ENCODE measurements at regions not wholly inside any gene's neighbourhood (a gene's known extent, or its start where the extent isn't known, plus 50 kb on each side); places are given as distances from the start of the nearest gene placed in this dataset.

DNA sequence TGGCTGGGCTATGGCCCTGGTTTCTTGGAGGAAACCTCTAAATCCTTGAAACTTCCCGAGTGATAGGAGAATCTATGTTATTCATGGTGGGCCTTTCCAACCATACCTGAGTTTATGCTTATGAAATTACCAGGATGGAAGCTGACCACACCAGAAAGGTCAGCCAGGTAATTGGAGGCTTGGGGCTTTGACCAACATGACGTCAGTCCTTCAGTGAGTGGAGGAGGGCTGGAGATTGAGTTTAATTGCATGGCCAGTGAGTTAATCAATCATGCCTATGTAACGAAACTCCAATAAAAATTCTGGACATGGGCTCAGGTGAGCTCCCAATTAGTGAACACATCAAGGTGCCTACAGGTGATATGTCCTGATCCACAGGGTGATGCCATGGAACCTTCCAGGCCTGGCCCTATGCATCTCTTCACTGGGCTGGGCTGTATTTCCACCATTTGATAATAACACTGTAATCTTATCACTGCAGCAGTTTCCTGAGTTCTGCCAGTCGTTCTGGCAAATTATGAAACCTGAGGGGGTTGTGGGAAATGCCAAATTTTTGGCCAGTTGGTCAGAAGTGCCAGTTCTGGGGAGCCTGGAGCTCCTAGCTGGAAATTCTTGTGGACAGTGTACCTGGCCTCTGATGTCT lies 106.5 kb downstream of the CDH26 start:
- Histone ChIP-seq H3K27ac (ENCODE audit: insufficient read depth, low read depth, low read length, poor library complexity, severe bottlenecking) (no peak overlapping the region), H3K9me3 (ENCODE audit: control insufficient read depth, low read length) (no peaks in the 10 kb centered on the region), H3K4me3 (ENCODE audit: insufficient read depth, low read depth, low read length) (no peak overlapping the region), H3K27me3 (ENCODE audit: control insufficient read depth, insufficient read depth, low read length, poor library complexity, severe bottlenecking) (no peaks in the 10 kb centered on the region), H3K4me1 (ENCODE audit: control insufficient read depth, insufficient read depth, low read length) (no peaks in the 10 kb centered on the region), H3K36me3 (ENCODE audit: control insufficient read depth, insufficient read depth, low read length) (no peaks in the 10 kb centered on the region)
- 93 to 98% methylated on average over 4 of the region's 4 CpGs for WGBS, 2 experiments

DNA sequence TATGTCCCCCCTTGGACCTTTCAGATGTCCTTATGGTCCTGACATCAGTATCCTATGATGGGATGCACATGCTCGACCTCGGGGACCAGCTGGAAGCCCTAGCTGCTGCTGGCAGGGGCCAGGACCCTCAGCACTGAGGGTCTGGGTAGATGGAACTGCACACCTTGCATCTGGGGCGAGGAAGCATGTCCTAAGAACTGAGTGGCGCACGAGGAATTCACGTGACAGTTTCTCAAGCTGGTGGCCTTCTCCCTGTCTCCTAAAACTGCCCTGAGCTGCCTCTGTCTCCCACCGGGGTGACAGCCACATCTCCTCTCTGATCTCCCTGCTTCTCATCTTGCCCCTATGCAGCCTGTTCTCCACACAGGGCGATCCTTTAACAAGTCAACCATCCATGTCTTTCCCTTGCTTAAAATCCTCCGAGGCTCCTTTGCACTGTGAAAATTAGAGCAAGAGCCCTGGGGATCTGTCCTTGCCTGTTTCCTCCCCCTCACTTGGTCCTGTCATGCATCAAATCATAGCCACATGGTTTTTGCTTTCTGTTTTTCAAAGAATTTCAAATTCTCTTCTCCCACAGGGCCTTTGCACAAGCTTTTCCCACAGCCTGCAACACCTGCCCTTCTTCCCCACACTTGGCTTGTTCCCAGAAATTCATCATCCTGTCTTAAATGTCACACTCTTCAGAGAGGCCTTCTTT lies 107.7 kb downstream of the CDH26 start:
- Histone ChIP-seq H3K9me3 (ENCODE audit: control insufficient read depth, low read length) (no peaks in the 10 kb centered on the region), H3K27ac (ENCODE audit: insufficient read depth, low read depth, low read length, poor library complexity, severe bottlenecking) (no peak overlapping the region), H3K36me3 (ENCODE audit: control insufficient read depth, insufficient read depth, low read length) (no peaks in the 10 kb centered on the region), H3K4me3 (ENCODE audit: insufficient read depth, low read depth, low read length) (no peak overlapping the region), H3K4me1 (ENCODE audit: control insufficient read depth, insufficient read depth, low read length) (no peaks in the 10 kb centered on the region), H3K27me3 (ENCODE audit: control insufficient read depth, insufficient read depth, low read length, poor library complexity, severe bottlenecking) (no peaks in the 10 kb centered on the region)
- 93 to 95% methylated on average over 9 of the region's 9 CpGs for WGBS, 2 experiments

DNA sequence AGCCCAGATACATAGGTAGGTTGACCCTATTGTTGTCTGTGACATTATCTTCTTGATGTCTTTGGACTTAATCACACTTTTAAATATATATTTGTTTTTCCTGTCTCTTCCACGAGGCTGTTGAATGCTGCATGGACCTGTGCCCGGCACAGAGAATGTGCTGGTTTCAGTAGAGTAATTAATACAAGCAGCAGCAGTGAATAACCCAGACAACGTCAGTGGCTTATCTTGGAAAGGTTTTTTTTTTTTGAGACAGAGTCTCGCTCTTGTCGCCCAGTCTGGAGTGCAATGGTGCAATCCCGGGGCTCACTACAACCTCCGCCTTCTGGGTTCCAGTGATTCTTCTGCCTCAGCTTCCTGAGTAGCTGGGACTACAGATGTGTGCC lies 108.2 kb downstream of the CDH26 start:
- H3K36me3 ChIP-seq (ENCODE audit: control insufficient read depth, insufficient read depth, low read length), result no peaks in the 10 kb centered on the region
- no peak overlapping the region for H3K4me3 ChIP-seq (ENCODE audit: insufficient read depth, low read depth, low read length)
- H3K27ac ChIP-seq (ENCODE audit: insufficient read depth, low read depth, low read length, poor library complexity, severe bottlenecking), result no peak overlapping the region
- no peaks in the 10 kb centered on the region for H3K27me3 ChIP-seq (ENCODE audit: control insufficient read depth, insufficient read depth, low read length, poor library complexity, severe bottlenecking)
- no peaks in the 10 kb centered on the region for H3K9me3 ChIP-seq (ENCODE audit: control insufficient read depth, low read length)
- H3K4me1 ChIP-seq (ENCODE audit: control insufficient read depth, insufficient read depth, low read length), result no peaks in the 10 kb centered on the region
- WGBS, 2 experiments, result 91 to 93% methylated on average over 7 of the region's 7 CpGs

DNA sequence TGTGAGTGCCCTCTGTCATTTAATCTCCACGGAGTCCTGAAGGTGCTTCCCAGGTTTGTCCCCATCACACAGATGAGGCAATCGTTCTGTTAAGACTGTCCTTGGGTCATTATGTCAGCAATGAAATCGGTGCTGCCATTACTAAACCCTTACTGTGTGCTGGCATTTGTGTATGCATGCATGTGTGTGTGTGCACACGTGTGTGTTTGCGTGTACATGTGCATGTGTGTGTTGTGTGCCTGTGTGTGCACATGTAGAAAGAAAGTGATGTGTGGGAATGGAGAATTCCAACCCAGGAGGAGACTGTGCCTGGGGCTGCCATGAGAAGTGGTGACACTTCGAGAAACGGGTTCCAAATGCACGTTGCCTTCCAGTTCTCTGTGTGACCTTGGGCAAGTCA lies 110.3 kb downstream of the CDH26 start:
- Histone ChIP-seq H3K36me3 (ENCODE audit: control insufficient read depth, insufficient read depth, low read length) (no peaks in the 10 kb centered on the region), H3K9me3 (ENCODE audit: control insufficient read depth, low read length) (no peaks in the 10 kb centered on the region), H3K27ac (ENCODE audit: insufficient read depth, low read depth, low read length, poor library complexity, severe bottlenecking) (no peak overlapping the region), H3K4me1 (ENCODE audit: control insufficient read depth, insufficient read depth, low read length) (no peaks in the 10 kb centered on the region), H3K4me3 (ENCODE audit: insufficient read depth, low read depth, low read length) (no peak overlapping the region), H3K27me3 (ENCODE audit: control insufficient read depth, insufficient read depth, low read length, poor library complexity, severe bottlenecking) (no peaks in the 10 kb centered on the region)
- 94 to 96% methylated on average over 8 of the region's 8 CpGs for WGBS, 2 experiments

DNA sequence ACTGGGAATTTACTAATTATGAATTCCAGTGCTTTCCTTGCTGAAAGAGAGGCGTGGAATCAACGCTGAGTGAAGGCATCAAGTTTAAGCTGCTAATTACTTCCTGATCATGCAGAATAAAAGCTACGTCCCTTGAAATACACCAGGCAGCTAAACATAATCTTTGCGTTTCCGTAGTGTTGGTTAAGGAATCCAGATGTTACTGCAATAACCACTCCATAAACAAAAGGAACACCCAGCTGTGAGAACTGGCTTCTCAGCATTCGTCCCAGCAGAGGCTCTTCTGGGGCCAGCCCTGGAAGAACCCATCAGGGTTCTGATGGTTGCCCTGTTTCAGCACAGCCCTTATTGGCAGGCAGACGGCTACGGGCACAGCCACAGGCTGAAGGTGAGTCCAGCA lies 111.4 kb downstream of the CDH26 start:
- Histone ChIP-seq H3K27me3 (ENCODE audit: control insufficient read depth, insufficient read depth, low read length, poor library complexity, severe bottlenecking) (no peaks in the 10 kb centered on the region), H3K27ac (ENCODE audit: insufficient read depth, low read depth, low read length, poor library complexity, severe bottlenecking) (no peak overlapping the region), H3K36me3 (ENCODE audit: control insufficient read depth, insufficient read depth, low read length) (no peaks in the 10 kb centered on the region), H3K4me1 (ENCODE audit: control insufficient read depth, insufficient read depth, low read length) (no peaks in the 10 kb centered on the region), H3K9me3 (ENCODE audit: control insufficient read depth, low read length) (no peaks in the 10 kb centered on the region), H3K4me3 (ENCODE audit: insufficient read depth, low read depth, low read length) (no peak overlapping the region)
- WGBS, 2 experiments, result 85 to 87% methylated on average over 8 of the region's 8 CpGs

DNA sequence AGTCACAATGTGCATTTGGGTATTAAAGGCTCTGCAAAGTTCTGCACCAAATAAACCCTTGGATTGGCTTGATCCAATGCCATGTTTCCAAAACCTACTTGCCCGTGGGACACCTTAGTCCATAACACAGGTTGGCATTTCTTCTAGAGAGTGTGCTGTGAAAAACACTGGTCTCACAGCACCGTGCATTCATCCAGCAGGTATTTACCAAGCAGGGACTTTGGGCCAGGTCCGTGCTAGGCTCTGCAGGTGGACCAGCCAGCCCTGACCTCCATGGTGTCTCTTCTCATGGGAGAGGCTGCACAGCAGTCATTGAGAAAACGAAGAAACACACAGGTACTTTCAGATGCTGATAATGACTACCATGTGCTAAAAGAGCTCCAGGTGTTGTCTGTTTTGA lies 112.6 kb downstream of the CDH26 start:
- H3K27me3 ChIP-seq (ENCODE audit: control insufficient read depth, insufficient read depth, low read length, poor library complexity, severe bottlenecking), result no peaks in the 10 kb centered on the region
- no peaks in the 10 kb centered on the region for H3K9me3 ChIP-seq (ENCODE audit: control insufficient read depth, low read length)
- no peaks in the 10 kb centered on the region for H3K4me1 ChIP-seq (ENCODE audit: control insufficient read depth, insufficient read depth, low read length)
- no peaks in the 10 kb centered on the region for H3K36me3 ChIP-seq (ENCODE audit: control insufficient read depth, insufficient read depth, low read length)
- H3K4me3 ChIP-seq (ENCODE audit: insufficient read depth, low read depth, low read length), result no peak overlapping the region
- no peak overlapping the region for H3K27ac ChIP-seq (ENCODE audit: insufficient read depth, low read depth, low read length, poor library complexity, severe bottlenecking)
- 90 to 95% methylated on average over 4 of the region's 4 CpGs for WGBS, 2 experiments

DNA sequence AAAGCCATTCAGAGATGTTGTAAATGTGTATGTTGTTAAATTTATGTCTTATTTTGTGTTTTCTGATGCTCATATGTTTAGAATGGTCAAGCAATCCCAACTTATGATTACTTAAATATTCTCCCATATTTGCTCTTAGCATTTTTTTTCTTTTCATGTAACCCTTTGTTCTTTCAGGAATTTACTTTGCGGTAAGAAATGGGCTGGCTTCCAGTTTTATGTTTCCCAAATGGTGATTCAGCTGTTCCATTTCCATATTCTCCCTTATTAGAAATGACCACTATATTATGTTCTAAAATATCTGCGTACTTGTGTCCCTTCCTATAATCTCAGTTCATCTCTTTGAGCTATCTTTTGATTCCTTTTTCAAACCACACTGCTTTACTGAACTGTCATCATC lies 113.7 kb downstream of the CDH26 start:
- Histone ChIP-seq H3K36me3 (ENCODE audit: control insufficient read depth, insufficient read depth, low read length) (no peaks in the 10 kb centered on the region), H3K4me3 (ENCODE audit: insufficient read depth, low read depth, low read length) (no peak overlapping the region), H3K27me3 (ENCODE audit: control insufficient read depth, insufficient read depth, low read length, poor library complexity, severe bottlenecking) (no peaks in the 10 kb centered on the region), H3K27ac (ENCODE audit: insufficient read depth, low read depth, low read length, poor library complexity, severe bottlenecking) (no peak overlapping the region), H3K4me1 (ENCODE audit: control insufficient read depth, insufficient read depth, low read length) (no peaks in the 10 kb centered on the region), H3K9me3 (ENCODE audit: control insufficient read depth, low read length) (no peaks in the 10 kb centered on the region)
- 90 to 93% methylated on average over 2 of the region's 2 CpGs for WGBS, 2 experiments

DNA sequence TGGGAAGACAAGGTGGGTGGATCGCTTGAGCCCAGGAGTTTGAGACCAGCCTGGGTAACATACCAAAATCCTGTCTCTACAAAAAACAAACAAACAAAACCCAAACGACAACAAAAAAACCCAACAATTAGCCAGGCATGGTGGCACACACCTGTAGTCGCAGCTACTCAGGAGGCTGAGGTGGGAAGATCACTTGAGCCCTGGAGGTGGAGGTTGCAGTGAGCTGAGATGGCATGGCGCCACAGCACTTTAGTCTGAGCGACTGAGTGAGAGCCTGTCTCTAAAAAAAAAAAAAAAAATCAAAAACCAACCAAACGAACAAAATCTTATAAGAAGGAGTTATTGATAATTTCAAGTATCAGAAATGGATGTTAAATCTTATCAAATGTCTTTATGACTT lies 114.9 kb downstream of the CDH26 start:
- 91 to 94% methylated on average over 4 to 5 of the region's 6 CpGs for WGBS, 2 experiments
- no peaks in the 10 kb centered on the region for H3K9me3 ChIP-seq (ENCODE audit: control insufficient read depth, low read length)
- no peaks in the 10 kb centered on the region for H3K36me3 ChIP-seq (ENCODE audit: control insufficient read depth, insufficient read depth, low read length)

DNA sequence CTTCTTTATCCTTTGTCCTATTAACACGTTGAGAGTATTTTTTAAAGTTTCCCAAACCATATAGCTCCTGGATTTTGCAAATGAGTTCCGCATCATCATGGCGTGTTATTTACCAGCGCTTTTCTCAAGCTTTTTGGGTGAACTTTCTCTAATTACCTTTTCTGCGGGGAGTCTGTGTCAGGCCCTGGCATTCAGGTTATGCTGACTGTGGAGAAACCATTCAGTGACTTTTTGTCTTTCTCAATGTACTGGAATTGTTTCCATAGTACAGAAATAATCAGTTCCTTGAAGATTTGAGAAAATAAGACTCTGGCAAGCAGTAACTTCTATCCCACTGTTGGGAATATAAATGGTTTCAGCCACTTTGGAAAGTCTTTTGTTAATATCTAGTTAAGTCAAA lies 115.3 kb downstream of the CDH26 start:
- 82 to 89% methylated on average over 5 of the region's 5 CpGs for WGBS, 2 experiments
- no peak overlapping the region for H3K4me3 ChIP-seq (ENCODE audit: insufficient read depth, low read depth, low read length)
- no peak overlapping the region for H3K27ac ChIP-seq (ENCODE audit: insufficient read depth, low read depth, low read length, poor library complexity, severe bottlenecking)
- H3K36me3 ChIP-seq (ENCODE audit: control insufficient read depth, insufficient read depth, low read length), result no peaks in the 10 kb centered on the region
- no peaks in the 10 kb centered on the region for H3K4me1 ChIP-seq (ENCODE audit: control insufficient read depth, insufficient read depth, low read length)
- no peaks in the 10 kb centered on the region for H3K27me3 ChIP-seq (ENCODE audit: control insufficient read depth, insufficient read depth, low read length, poor library complexity, severe bottlenecking)
- H3K9me3 ChIP-seq (ENCODE audit: control insufficient read depth, low read length), result no peaks in the 10 kb centered on the region

More for the DNA sequence above, 114.9 kb downstream of the CDH26 start:
- H3K4me1 ChIP-seq (ENCODE audit: control insufficient read depth, insufficient read depth, low read length), result no peaks in the 10 kb centered on the region
- no peak overlapping the region for H3K4me3 ChIP-seq (ENCODE audit: insufficient read depth, low read depth, low read length)
- H3K27me3 ChIP-seq (ENCODE audit: control insufficient read depth, insufficient read depth, low read length, poor library complexity, severe bottlenecking), result no peaks in the 10 kb centered on the region
- no peak overlapping the region for H3K27ac ChIP-seq (ENCODE audit: insufficient read depth, low read depth, low read length, poor library complexity, severe bottlenecking)

DNA sequence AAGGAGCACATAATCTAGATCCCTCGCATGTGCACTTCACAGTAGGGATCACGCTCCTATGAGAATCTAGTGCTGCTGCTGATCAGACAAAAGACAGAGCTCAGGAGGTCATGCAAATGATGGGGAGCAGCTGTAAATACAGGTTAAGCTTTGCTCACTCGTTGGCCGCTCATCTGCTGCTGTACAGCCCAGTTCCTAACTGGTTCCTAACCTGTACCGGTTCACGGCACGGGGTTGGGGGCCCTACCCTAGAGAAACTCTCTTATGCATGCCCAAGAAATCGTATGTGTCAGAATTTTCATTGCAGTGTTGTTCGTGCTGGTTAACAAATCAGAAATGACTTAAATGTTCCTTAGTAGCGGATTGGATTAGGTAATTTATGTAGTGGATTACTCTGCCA lies 116.1 kb downstream of the CDH26 start:
- 95% methylated on average over 10 of the region's 10 CpGs for WGBS, 2 experiments
- H3K4me1 ChIP-seq (ENCODE audit: control insufficient read depth, insufficient read depth, low read length), result no peaks in the 10 kb centered on the region
- H3K27ac ChIP-seq (ENCODE audit: insufficient read depth, low read depth, low read length, poor library complexity, severe bottlenecking), result no peak overlapping the region
- H3K4me3 ChIP-seq (ENCODE audit: insufficient read depth, low read depth, low read length), result no peak overlapping the region
- no peaks in the 10 kb centered on the region for H3K27me3 ChIP-seq (ENCODE audit: control insufficient read depth, insufficient read depth, low read length, poor library complexity, severe bottlenecking)
- H3K9me3 ChIP-seq (ENCODE audit: control insufficient read depth, low read length), result no peaks in the 10 kb centered on the region
- H3K36me3 ChIP-seq (ENCODE audit: control insufficient read depth, insufficient read depth, low read length), result no peaks in the 10 kb centered on the region
